ENCODE measurements at regions not wholly inside any gene's neighbourhood (a gene's known extent, or its start where the extent isn't known, plus 50 kb on each side); places are given as distances from the start of the nearest gene placed in this dataset.

GRCh38 chr1:104100115-104100514 lies 350.4 kb downstream of the AMY1C start:
- Histone ChIP-seq H3K36me3 (replicated peaks; ENCODE audit: insufficient read depth, low read length) (no peaks in the 10 kb centered on the region), H3K27ac (ENCODE audit: low read length) (no peak overlapping the region), H3K9ac (ENCODE audit: low read length) (no peak overlapping the region), H4K20me1 (ENCODE audit: insufficient read depth, low read length) (no peaks in the 10 kb centered on the region), H3K9me3 (replicated peaks; ENCODE audit: insufficient read depth, low read length) (no peaks in the 10 kb centered on the region), H3K79me2 (ENCODE audit: low read length) (no peaks in the 10 kb centered on the region), H3K4me2 (ENCODE audit: low read depth, low read length) (no peak overlapping the region), H3F3A (ENCODE audit: insufficient read depth, low read length) (no peaks in the 10 kb centered on the region), H3K4me1 (ENCODE audit: low read length) (no peaks in the 10 kb centered on the region), H3K27me3 (replicated peaks; ENCODE audit: insufficient read depth, low read length) (no peaks in the 10 kb centered on the region), H3K9me2 (replicated peaks; ENCODE audit: insufficient read depth, low read length) (no peaks in the 10 kb centered on the region), H2AFZ (ENCODE audit: low read length) (no peak overlapping the region), H3K4me3 (ENCODE audit: low read length) (no peak overlapping the region)
- DNase-seq: no peak
- TF ChIP-seq CTCF (IDR thresholded peaks at IDR 0.05; ENCODE audit: low read length) (no peak), EZH2phosphoT487 (IDR thresholded peaks at IDR 0.05; ENCODE audit: low read length) (no peak), EZH2 (optimal IDR thresholded peaks at IDR 0.05; ENCODE audit: low read depth, low read length) (no peak)

GRCh38 chr1:104105465-104105864 lies 355.8 kb downstream of the AMY1C start:
- no peak for DNase-seq
- Histone ChIP-seq H3K27me3 (replicated peaks; ENCODE audit: insufficient read depth, low read length) (no peaks in the 10 kb centered on the region), H3K79me2 (ENCODE audit: low read length) (no peaks in the 10 kb centered on the region), H2AFZ (ENCODE audit: low read length) (no peak overlapping the region), H3F3A (ENCODE audit: insufficient read depth, low read length) (no peaks in the 10 kb centered on the region), H3K27ac (ENCODE audit: low read length) (no peak overlapping the region), H3K4me2 (ENCODE audit: low read depth, low read length) (no peak overlapping the region), H3K9me2 (replicated peaks; ENCODE audit: insufficient read depth, low read length) (no peaks in the 10 kb centered on the region), H3K4me1 (ENCODE audit: low read length) (no peaks in the 10 kb centered on the region), H3K4me3 (ENCODE audit: low read length) (no peak overlapping the region), H3K9me3 (replicated peaks; ENCODE audit: insufficient read depth, low read length) (no peaks in the 10 kb centered on the region), H4K20me1 (ENCODE audit: insufficient read depth, low read length) (no peaks in the 10 kb centered on the region), H3K9ac (ENCODE audit: low read length) (no peak overlapping the region), H3K36me3 (replicated peaks; ENCODE audit: insufficient read depth, low read length) (no peaks in the 10 kb centered on the region)
- no peak for TF ChIP-seq EZH2phosphoT487 (IDR thresholded peaks at IDR 0.05; ENCODE audit: low read length)
- TF ChIP-seq EZH2 (optimal IDR thresholded peaks at IDR 0.05; ENCODE audit: low read depth, low read length): no peak
- TF ChIP-seq CTCF (IDR thresholded peaks at IDR 0.05; ENCODE audit: low read length): no peak

- no peaks in the 10 kb centered on the region for H3K4me1 ChIP-seq (ENCODE audit: low read length)
- no peaks in the 10 kb centered on the region for H3K36me3 ChIP-seq (replicated peaks; ENCODE audit: insufficient read depth, low read length)
- no peak for TF ChIP-seq CTCF (IDR thresholded peaks at IDR 0.05; ENCODE audit: low read length)
- TF ChIP-seq EZH2phosphoT487 (IDR thresholded peaks at IDR 0.05; ENCODE audit: low read length): no peak
- no peak for TF ChIP-seq EZH2 (optimal IDR thresholded peaks at IDR 0.05; ENCODE audit: low read depth, low read length)
- H4K20me1 ChIP-seq (ENCODE audit: insufficient read depth, low read length): no peaks in the 10 kb centered on the region
- no peak overlapping the region for H3K4me2 ChIP-seq (ENCODE audit: low read depth, low read length)
- H3K9ac ChIP-seq (ENCODE audit: low read length): no peak overlapping the region
- no peak overlapping the region for H3K27ac ChIP-seq (ENCODE audit: low read length)
- H3K4me3 ChIP-seq (ENCODE audit: low read length): no peak overlapping the region
- no peaks in the 10 kb centered on the region for H3K9me3 ChIP-seq (replicated peaks; ENCODE audit: insufficient read depth, low read length)
- H3K79me2 ChIP-seq (ENCODE audit: low read length): no peaks in the 10 kb centered on the region
- no peaks in the 10 kb centered on the region for H3K27me3 ChIP-seq (replicated peaks; ENCODE audit: insufficient read depth, low read length)
- no peaks in the 10 kb centered on the region for H3K9me2 ChIP-seq (replicated peaks; ENCODE audit: insufficient read depth, low read length)
- no peaks in the 10 kb centered on the region for H3F3A ChIP-seq (ENCODE audit: insufficient read depth, low read length)
- no peak overlapping the region for H2AFZ ChIP-seq (ENCODE audit: low read length)
- no peak for DNase-seq
Measured at GRCh38 chr1:104120525-104120924, 370.8 kb downstream of the AMY1C start.

Data from MM.1S (cell line).